GM18873 (cell line): ENCODE measurements at regions not wholly inside any gene's neighbourhood (a gene's known extent, or its start where the extent isn't known, plus 50 kb on each side); places are given as distances from the start of the nearest gene placed in this dataset.
"Not testable (repeated sequence)": the region's sequence is repeated elsewhere in the genome, so short reads cannot be mapped to it uniquely, and the experiment has no call there.

Experiments used
- ATAC-seq: cut with Tn5 transposase; IDR thresholded peaks from one replicate; pipeline ENCODE4 v1.9.1; 2021; ENCODE audit warnings: mild to moderate bottlenecking, moderate library complexity, moderate number of reproducible peaks; ENCODE audit not compliant: unreplicated experiment, low FRiP score

- no peak for ATAC-seq
Measured at GRCh38 chr2:204386668-204387067, 158.6 kb upstream of the PARD3B start.

GRCh38 chr2:204389120-204389519, 156.2 kb upstream of the PARD3B start:
- no peak for ATAC-seq

GRCh38 chr2:204389856-204390255, 155.4 kb upstream of the PARD3B start:
- ATAC-seq: no peak

GRCh38 chr2:204395539-204395938, 149.7 kb upstream of the PARD3B start:
- ATAC-seq: no peak

- no peak for ATAC-seq
Measured at GRCh38 chr2:204401114-204401513, 144.2 kb upstream of the PARD3B start.

GRCh38 chr2:204407204-204408014, 137.9 kb upstream of the PARD3B start:
- no peak for ATAC-seq

- ATAC-seq: not testable (repeated sequence)
Measured at GRCh38 chr2:204412782-204413181, 132.5 kb upstream of the PARD3B start.

GRCh38 chr2:204415406-204416181, 129.7 kb upstream of the PARD3B start:
- ATAC-seq: no peak

- no peak for ATAC-seq
Measured at GRCh38 chr2:204416236-204416635, 129.0 kb upstream of the PARD3B start.

- no peak for ATAC-seq
Measured at GRCh38 chr2:204425821-204426220, 119.5 kb upstream of the PARD3B start.

- ATAC-seq: no peak
Measured at GRCh38 chr2:204428675-204429074, 116.6 kb upstream of the PARD3B start.

GRCh38 chr2:204431529-204431928, 113.7 kb upstream of the PARD3B start:
- ATAC-seq: no peak

GRCh38 chr2:204432196-204432595, 113.1 kb upstream of the PARD3B start:
- no peak for ATAC-seq

- no peak for ATAC-seq
Measured at GRCh38 chr2:204434660-204435462, 110.4 kb upstream of the PARD3B start.

- no peak for ATAC-seq
Measured at GRCh38 chr2:204436230-204436629, 109.0 kb upstream of the PARD3B start.

- ATAC-seq: no peak
Measured at GRCh38 chr2:204437408-204437807, 107.9 kb upstream of the PARD3B start.

GRCh38 chr2:204437815-204438756, 107.2 kb upstream of the PARD3B start:
- no peak for ATAC-seq

GRCh38 chr2:204441316-204441715, 104.0 kb upstream of the PARD3B start:
- no peak for ATAC-seq

- no peak for ATAC-seq
Measured at GRCh38 chr2:204445149-204445548, 100.1 kb upstream of the PARD3B start.

GRCh38 chr2:204447722-204448121, 97.6 kb upstream of the PARD3B start:
- ATAC-seq: no peak
